ENCODE measurements at regions not wholly inside any gene's neighbourhood (a gene's known extent, or its start where the extent isn't known, plus 50 kb on each side); places are given as distances from the start of the nearest gene placed in this dataset.
A peak's percentile ranks its signal among the peaks of the same experiment; 100 is the strongest.

GRCh38 chr2:190771726-190772125, 108.9 kb upstream of the GLS start:
- ChIA-PET CTCF (no interaction called here), POLR2A (no interaction called here)
- TF ChIP-seq CTCF (IDR thresholded peaks at IDR 0.05; ENCODE audit: low read depth, low read length), result no peak
- no peak for DNase-seq (ENCODE audit: low read depth, low spot score)
- H3K9me3 ChIP-seq (ENCODE audit: control insufficient read depth, insufficient read depth, low read length), result no peaks in the 10 kb centered on the region
- no peak overlapping the region for H3K4me3 ChIP-seq (ENCODE audit: low read depth, low read length)
- H3K27ac ChIP-seq (ENCODE audit: low read depth, low read length), result no peak overlapping the region
- no peaks in the 10 kb centered on the region for H3K27me3 ChIP-seq (ENCODE audit: control insufficient read depth, insufficient read depth, low read length)

GRCh38 chr2:190780594-190780993, 100.0 kb upstream of the GLS start:
- ChIA-PET CTCF (interaction anchor here (0.6 to 2.0 kb wide), 16 partner anchors 12 to 741 kb away, joined by 3 to 14 read pairs (median 4); no protein-coding TSS in a partner anchor), POLR2A (interaction anchor here (0.6 kb wide), 1 partner anchor 57 kb away, joined by 3 read pairs; no protein-coding TSS in a partner anchor)
- Histone ChIP-seq H3K27ac (ENCODE audit: low read depth, low read length) (no peak overlapping the region), H3K4me3 (ENCODE audit: low read depth, low read length) (no peak overlapping the region), H3K9me3 (ENCODE audit: control insufficient read depth, insufficient read depth, low read length) (peaks cover 4% of the 10 kb centered on the region), H3K27me3 (ENCODE audit: control insufficient read depth, insufficient read depth, low read length) (peaks cover 9% of the 10 kb centered on the region)
- no peak for DNase-seq (ENCODE audit: low read depth, low spot score)
- no peak for TF ChIP-seq CTCF (IDR thresholded peaks at IDR 0.05; ENCODE audit: low read depth, low read length)

- peaks cover 4% of the 10 kb centered on the region for H3K9me3 ChIP-seq (ENCODE audit: control insufficient read depth, insufficient read depth, low read length)
- peak; percentile 59 for TF ChIP-seq CTCF (IDR thresholded peaks at IDR 0.05; ENCODE audit: low read depth, low read length)
- H3K27ac ChIP-seq (ENCODE audit: low read depth, low read length), result no peak overlapping the region
- peak; percentile 47 for DNase-seq (ENCODE audit: low read depth, low spot score)
- POLR2A ChIA-PET, result no interaction called here
- H3K4me3 ChIP-seq (ENCODE audit: low read depth, low read length), result no peak overlapping the region
- H3K27me3 ChIP-seq (ENCODE audit: control insufficient read depth, insufficient read depth, low read length), result peaks cover 9% of the 10 kb centered on the region
- CTCF ChIA-PET, result interaction anchor here (0.6 to 2.0 kb wide), 17 partner anchors 11 to 374 kb away, joined by 3 to 14 read pairs (median 4); no protein-coding TSS in a partner anchor
Measured at GRCh38 chr2:190781604-190782198, 98.9 kb upstream of the GLS start.

GRCh38 chr2:190782264-190782663, 98.4 kb upstream of the GLS start:
- H3K9me3 ChIP-seq (ENCODE audit: control insufficient read depth, insufficient read depth, low read length), result peaks cover 4% of the 10 kb centered on the region
- no peak overlapping the region for H3K27ac ChIP-seq (ENCODE audit: low read depth, low read length)
- no peak overlapping the region for H3K4me3 ChIP-seq (ENCODE audit: low read depth, low read length)
- TF ChIP-seq CTCF (IDR thresholded peaks at IDR 0.05; ENCODE audit: low read depth, low read length), result no peak
- ChIA-PET POLR2A (no interaction called here), CTCF (interaction anchor here (0.6 to 2.0 kb wide), 4 partner anchors 10 to 28 kb away, joined by 3 to 14 read pairs (median 4); no protein-coding TSS in a partner anchor)
- H3K27me3 ChIP-seq (ENCODE audit: control insufficient read depth, insufficient read depth, low read length), result peaks cover 9% of the 10 kb centered on the region
- DNase-seq (ENCODE audit: low read depth, low spot score), result no peak

- POLR2A ChIA-PET, result no interaction called here
Measured at GRCh38 chr2:190783513-190784263, 96.9 kb upstream of the GLS start.

More at GRCh38 chr2:190783513-190784263, 96.9 kb upstream of the GLS start:
- no peak for TF ChIP-seq CTCF (IDR thresholded peaks at IDR 0.05; ENCODE audit: low read depth, low read length)
- DNase-seq (ENCODE audit: low read depth, low spot score), result no peak
- Histone ChIP-seq H3K4me3 (ENCODE audit: low read depth, low read length) (no peak overlapping the region), H3K27me3 (ENCODE audit: control insufficient read depth, insufficient read depth, low read length) (peaks cover 9% of the 10 kb centered on the region), H3K27ac (ENCODE audit: low read depth, low read length) (no peak overlapping the region), H3K9me3 (ENCODE audit: control insufficient read depth, insufficient read depth, low read length) (no peaks in the 10 kb centered on the region)
- CTCF ChIA-PET, result interaction anchor here (0.6 to 1.6 kb wide), 6 partner anchors 9 to 372 kb away, joined by 3 to 5 read pairs (median 4); no protein-coding TSS in a partner anchor

Measured in AG04450 (cell line).